ENCODE measurements at regions not wholly inside any gene's neighbourhood (a gene's known extent, or its start where the extent isn't known, plus 50 kb on each side); places are given as distances from the start of the nearest gene placed in this dataset.
"Not testable (repeated sequence)": the region's sequence is repeated elsewhere in the genome, so short reads cannot be mapped to it uniquely, and the experiment has no call there.

- intact Hi-C loops (cut with DNase I, micrococcal nuclease), result no loop called here
- DNase-seq (no peak), ATAC-seq (no peak)
- H3K4me3 ChIP-seq, result no peak overlapping the region
- no peaks in the 10 kb centered on the region for H3K4me1 ChIP-seq (ENCODE audit: low read depth)
- no peaks in the 10 kb centered on the region for H3K36me3 ChIP-seq (ENCODE audit: low read depth)
- TF ChIP-seq, protein P1, sequence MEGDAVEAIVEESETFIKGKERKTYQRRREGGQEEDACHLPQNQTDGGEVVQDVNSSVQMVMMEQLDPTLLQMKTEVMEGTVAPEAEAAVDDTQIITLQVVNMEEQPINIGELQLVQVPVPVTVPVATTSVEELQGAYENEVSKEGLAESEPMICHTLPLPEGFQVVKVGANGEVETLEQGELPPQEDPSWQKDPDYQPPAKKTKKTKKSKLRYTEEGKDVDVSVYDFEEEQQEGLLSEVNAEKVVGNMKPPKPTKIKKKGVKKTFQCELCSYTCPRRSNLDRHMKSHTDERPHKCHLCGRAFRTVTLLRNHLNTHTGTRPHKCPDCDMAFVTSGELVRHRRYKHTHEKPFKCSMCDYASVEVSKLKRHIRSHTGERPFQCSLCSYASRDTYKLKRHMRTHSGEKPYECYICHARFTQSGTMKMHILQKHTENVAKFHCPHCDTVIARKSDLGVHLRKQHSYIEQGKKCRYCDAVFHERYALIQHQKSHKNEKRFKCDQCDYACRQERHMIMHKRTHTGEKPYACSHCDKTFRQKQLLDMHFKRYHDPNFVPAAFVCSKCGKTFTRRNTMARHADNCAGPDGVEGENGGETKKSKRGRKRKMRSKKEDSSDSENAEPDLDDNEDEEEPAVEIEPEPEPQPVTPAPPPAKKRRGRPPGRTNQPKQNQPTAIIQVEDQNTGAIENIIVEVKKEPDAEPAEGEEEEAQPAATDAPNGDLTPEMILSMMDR (IDR thresholded peaks at IDR 0.05), result no peak
- no peaks in the 10 kb centered on the region for H3K9me3 ChIP-seq
These were observed 55.9 kb upstream of the NXT1 start for GRCh38 chr20:23294671-23295070.

DNA sequence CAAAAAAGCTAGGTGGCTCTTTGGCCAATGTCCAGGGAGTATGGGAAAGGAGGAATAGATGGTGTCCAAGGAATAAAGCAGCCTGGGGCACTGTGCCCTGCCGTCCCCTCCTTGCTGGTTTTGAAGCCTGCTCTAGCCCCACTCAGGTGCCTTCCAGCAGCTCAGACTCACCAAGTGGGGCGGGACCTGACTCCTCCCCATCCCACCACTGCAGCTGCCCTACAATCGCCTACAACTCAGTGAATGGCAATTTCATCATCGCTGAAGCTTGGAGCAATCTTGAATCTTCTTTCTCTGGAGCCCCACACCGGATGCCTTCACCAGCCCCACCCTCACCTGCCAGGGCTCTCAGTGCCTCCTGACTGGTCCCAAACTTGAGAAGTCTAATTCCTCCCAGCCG, 56.4 kb upstream of the NXT1 start:
- DNase-seq, result no peak
- no peak overlapping the region for H3K4me3 ChIP-seq
- no peaks in the 10 kb centered on the region for H3K9me3 ChIP-seq
- no peaks in the 10 kb centered on the region for H3K4me1 ChIP-seq (ENCODE audit: low read depth)
- TF ChIP-seq, protein P1 (IDR thresholded peaks at IDR 0.05), result no peak
- no peaks in the 10 kb centered on the region for H3K36me3 ChIP-seq (ENCODE audit: low read depth)
- peak; percentile 20 for ATAC-seq
- intact Hi-C loops (cut with DNase I, micrococcal nuclease), result no loop called here

DNA sequence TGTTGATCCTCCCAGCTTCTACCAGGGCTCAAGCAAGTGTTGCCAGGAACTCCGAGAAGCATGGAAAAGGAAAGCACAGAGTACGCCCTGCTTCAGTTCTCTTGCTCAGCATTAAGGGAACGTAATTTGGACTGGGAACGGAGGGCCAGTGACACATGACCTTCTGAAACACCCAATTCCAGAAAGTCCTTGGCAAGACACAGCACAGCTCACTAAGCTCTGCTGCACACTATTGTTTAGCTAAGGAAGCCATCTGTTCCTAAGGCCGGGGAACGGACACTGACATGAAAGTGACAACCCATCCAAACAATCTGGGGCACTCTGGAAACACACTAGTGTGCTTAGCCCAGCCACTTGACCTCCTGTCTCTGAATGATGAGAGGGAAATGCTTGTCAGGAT, 56.9 kb upstream of the NXT1 start:
- Histone ChIP-seq H3K9me3 (no peaks in the 10 kb centered on the region), H3K4me1 (ENCODE audit: low read depth) (no peaks in the 10 kb centered on the region), H3K36me3 (ENCODE audit: low read depth) (no peaks in the 10 kb centered on the region), H3K4me3 (no peak overlapping the region)
- ATAC-seq, result peak; percentile 28
- TF ChIP-seq, protein P1 (IDR thresholded peaks at IDR 0.05), result no peak
- peak in 1 of 3 donors; percentile 25 for DNase-seq
- intact Hi-C loops (cut with DNase I, micrococcal nuclease), result no loop called here

DNA sequence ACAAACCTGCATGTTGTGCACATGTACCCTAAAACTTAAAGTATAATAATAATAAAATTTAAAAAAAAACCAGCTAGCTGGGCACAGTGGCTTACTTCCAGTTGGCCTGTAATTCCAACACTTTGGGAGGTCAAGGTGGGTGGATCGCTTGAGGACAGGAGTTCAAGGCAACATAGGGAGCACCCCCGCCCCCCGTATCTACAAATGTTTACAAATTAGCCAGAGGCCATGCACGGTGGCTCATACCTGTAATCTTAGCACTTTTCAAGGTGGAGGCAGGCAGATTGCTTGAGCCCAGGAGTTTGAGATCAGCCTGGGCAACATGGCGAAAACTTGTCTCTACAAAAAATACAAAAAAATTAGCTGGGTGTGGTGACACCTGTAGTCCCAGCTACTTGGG, 58.3 kb upstream of the NXT1 start:
- intact Hi-C loops (cut with DNase I, micrococcal nuclease); ATAC-seq; H3K36me3 ChIP-seq (ENCODE audit: low read depth); H3K4me3 ChIP-seq; DNase-seq; H3K9me3 ChIP-seq; H3K4me1 ChIP-seq (ENCODE audit: low read depth): not testable (repeated sequence)

DNA sequence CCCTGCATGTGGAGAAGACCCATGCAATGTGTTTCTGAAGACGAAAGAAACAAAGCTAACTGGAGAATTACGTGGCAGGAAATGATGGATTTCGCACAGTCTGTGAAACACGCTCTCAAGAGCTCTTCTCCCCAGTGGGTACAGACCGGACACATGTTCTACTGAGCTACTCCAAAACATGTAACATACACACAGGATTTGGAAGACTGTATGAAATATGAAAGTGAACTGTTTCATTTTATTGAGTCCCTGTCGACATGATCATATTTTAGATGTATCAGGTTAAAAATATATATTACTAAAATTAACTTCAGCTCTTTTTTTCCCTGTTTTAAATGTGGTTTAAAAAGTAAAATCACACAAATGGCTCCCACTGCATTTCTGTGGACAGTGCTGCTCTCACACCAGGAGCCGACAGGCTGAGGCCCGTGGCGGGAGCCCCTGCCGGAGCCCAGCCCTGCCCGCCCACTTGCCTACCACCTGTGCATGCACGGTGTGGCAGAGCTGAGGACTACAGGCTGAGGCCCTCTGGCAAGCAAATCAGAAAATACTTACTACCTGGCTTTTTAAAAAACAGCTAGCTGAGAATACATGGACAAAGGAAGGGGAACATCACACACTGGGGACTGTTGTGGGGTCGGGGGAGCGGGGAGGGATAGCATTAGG, 58.9 kb upstream of the NXT1 start:
- Histone ChIP-seq H3K9me3 (no peaks in the 10 kb centered on the region), H3K4me1 (ENCODE audit: low read depth) (no peaks in the 10 kb centered on the region), H3K4me3 (no peak overlapping the region), H3K36me3 (ENCODE audit: low read depth) (no peaks in the 10 kb centered on the region)
- no peak for DNase-seq
- intact Hi-C loops (cut with DNase I, micrococcal nuclease), result no loop called here
- TF ChIP-seq, protein P1 (IDR thresholded peaks at IDR 0.05), result no peak
- no peak for ATAC-seq

DNA sequence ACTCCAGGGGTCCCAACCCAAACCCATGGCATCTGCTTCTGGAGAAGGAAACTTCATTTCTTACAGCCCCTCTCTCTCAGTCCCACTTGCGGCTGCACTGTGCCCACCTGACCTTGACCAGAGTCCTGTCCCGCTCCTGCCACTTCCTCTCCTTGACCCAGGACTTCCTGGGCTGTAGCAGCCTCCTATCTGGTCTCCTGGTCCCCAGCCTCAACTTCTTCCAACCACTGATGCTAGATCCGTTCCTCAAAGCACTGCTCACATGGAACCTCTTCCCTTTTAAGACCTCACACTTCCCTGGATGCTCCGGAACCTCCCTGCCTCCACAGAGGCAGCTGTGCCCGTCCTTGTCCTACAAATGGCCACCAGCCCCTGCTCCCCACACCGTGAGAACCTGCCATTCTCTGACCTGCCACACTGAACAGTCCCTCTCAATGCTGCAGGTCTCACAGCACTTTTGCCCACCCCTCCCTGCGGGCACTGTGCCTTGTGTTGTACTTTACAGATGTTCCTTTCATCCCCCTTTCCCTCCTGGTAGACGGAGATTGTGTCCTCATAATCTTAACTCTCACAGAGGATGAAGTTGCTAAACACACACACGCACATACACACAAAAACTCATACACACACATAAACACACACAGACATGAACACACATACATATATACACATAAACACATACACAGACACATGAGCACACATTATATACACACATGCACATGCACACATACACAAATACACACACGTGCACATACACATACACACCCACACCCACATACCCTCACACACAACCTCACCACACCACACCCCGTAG, 59.6 kb upstream of the NXT1 start:
- Histone ChIP-seq H3K36me3 (ENCODE audit: low read depth) (no peaks in the 10 kb centered on the region), H3K4me1 (ENCODE audit: low read depth) (no peaks in the 10 kb centered on the region), H3K9me3 (no peaks in the 10 kb centered on the region), H3K4me3 (no peak overlapping the region)
- TF ChIP-seq, protein P1 (IDR thresholded peaks at IDR 0.05), result no peak
- no peak for ATAC-seq
- no peak for DNase-seq
- intact Hi-C loops (cut with DNase I, micrococcal nuclease), result no loop called here

Measured in mucosa of descending colon (tissue), 3 donors.